ENCODE measurements at regions not wholly inside any gene's neighbourhood (a gene's known extent, or its start where the extent isn't known, plus 50 kb on each side); places are given as distances from the start of the nearest gene placed in this dataset.

- DNase-seq, result no peak
Observed at GRCh38 chr18:7358989-7359726, 128.3 kb downstream of the LRRC30 start.

- DNase-seq, result no peak
Observed at GRCh38 chr18:7360606-7361170, 129.8 kb downstream of the LRRC30 start.

DNA sequence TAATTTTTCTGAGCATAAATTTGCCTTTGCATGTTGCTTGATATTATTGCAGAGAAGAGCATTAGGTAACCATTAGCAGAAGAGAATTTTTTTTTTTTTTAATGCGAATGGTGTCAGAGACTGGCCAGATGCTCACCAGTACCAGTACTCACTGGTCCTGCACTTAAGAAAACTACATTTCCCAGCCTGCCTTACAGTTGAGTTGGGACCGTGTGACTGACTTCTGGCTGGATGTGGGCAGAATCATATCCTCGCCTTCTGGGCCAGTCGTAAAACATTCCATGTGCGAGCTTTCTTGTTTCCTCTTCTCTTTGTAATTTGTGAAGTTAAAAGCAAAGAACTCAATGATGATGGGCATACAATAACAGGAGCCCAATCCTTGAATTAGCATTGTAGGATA, 132.4 kb downstream of the LRRC30 start:
- DNase-seq, result no peak

GRCh38 chr18:7366597-7366996, 135.7 kb downstream of the LRRC30 start:
- DNase-seq, result no peak

DNA sequence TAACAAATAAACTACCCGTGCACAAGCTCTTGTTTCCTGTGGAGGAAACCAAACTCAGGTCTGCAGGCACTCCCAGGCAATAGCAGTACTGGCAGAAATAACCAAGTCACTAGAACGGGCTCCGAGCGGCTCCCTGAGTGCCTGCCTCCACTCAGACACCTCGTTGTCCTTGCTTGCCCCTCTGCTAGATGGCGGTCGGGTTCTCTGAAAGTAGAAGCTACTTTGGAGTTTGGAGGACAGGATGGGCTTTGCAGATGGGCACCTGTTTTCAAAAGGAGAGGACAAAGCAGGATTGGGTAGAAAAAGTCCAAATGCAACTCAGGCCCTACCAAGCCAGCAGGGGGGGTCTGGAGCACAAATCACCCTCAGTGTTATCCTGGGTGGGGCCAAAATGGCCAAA, 136.4 kb downstream of the LRRC30 start:
- no peak for DNase-seq

DNA sequence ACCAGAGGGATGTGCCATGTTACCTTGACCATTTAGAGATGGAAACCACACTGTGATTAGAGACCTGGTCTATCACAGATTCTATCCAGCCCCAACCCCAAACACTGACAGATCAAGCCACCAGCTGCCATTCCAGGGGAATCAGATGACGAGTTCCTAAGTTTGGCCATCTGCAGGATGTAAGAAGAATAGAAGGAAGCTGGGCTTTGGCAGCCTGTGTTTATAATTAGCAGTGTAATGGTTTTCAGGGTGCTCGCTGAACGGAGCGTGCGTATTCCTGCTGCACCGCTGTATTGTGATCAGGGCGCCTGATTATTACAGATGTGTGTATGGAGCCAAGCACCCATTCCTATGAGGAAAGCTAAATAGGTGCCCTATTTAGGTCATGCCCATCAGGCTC, 138.1 kb downstream of the LRRC30 start:
- no peak for DNase-seq

DNA sequence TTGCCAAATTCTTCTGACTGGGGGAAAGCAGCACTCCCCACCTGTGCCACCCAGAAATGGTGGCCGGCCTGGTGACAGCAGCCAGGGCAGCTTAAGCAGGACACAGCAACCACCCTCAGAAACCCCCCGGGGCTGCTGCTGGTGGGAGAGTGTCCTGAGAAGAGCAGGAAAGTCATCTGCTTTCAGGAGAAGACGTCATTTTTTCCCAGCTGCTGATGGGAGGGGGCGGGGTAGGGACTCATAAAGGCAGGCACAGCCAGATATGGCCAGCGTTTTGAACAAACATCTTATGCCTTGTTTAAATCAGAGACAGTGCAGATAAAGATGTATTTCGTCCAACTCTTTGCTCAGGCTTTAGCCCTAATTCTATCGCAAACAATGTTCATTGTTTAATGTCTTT, 139.5 kb downstream of the LRRC30 start:
- no peak for DNase-seq

GRCh38 chr18:7370802-7371201, 139.9 kb downstream of the LRRC30 start:
- DNase-seq, result no peak

DNA sequence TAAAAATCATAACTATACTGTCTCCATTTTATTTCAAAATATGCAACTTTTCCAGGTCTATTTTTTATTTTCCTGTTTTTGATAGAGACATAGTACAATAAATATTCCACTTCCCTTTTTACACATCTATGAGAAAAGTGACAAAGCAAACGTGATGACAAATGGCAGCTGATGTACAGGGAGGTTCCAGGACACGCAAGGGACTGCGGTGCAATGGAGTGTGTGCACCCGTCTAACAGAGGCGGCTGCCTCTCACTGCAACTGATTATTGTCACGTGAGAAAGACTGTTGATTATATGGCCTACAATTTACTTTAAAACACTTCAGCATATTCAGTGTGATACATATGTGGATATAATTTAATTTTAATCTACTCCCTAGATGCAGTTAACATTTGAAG, 142.6 kb downstream of the LRRC30 start:
- DNase-seq, result no peak

GRCh38 chr18:7381307-7381706, 150.4 kb downstream of the LRRC30 start:
- no peak for DNase-seq

DNA sequence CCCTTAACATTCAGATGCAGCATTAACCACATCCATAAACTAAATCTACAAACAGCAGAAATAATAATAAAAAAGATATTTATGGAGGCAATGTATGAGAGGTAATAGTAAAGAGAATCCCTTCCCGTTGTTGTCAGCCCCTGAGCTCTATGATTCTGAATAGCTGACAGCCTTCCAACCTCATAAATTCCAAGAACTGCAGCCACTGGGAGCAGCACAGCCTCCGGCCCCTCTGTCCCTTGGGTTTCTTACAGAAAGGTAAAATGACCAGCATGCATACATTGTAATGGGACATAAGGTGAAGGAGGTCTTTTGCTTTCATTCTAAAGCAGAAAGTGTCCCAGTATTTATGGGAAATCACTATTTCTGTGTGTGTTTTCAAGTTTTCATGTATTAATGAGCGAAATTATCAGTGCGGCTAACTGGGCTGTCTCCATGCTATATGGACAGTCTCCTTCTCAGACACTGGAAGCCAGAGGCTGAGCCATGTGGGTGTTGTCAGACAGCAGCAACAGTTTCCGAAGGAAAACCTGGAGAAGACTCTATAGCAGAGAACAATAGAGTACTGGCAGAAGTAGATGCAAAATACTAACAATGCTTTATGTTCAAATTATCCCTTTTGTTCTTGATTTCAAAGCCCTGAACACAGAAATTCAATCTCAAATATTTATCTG, 151.6 kb downstream of the LRRC30 start:
- no peak for DNase-seq

- DNase-seq, result no peak
Observed at GRCh38 chr18:7383002-7383980, 152.4 kb downstream of the LRRC30 start.

- DNase-seq, result no peak
Observed at GRCh38 chr18:7388741-7389140, 157.9 kb downstream of the LRRC30 start.

DNA sequence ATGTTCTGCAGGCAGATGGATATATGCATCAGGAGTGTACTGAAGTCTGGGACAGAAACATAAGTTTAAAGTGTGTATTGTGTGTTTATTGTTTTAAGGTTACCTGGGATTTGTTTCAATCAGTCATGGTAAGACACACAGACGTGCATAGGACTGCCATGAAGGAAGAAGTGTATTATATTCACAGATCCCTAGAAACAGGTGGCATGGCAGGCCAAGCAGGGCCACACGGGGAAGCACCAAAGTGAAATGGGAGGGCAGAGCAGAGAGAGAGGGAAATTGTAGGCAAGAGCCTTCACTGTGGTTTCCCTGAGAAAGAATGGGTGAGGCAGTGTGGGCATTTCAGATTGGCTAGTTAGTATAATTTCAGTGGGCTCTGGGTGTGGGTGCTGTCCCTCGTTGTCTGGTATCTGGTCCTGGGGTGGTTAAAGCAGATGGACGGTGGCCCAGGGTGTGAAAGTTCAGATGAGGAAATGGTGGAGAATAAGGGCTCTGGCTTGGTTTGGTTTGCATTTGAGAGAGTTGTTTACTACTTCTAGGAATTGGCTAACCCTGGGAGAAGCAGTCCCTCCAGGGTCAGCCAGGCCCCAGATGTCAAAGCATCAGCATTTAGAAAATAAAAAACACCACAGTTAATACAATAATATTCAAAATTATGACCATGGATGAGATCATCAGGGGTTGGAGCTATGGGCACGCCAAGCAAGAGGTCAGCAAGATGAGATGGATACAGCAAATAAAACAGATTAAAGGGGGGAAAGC, 160.0 kb downstream of the LRRC30 start:
- no peak for DNase-seq

DNA sequence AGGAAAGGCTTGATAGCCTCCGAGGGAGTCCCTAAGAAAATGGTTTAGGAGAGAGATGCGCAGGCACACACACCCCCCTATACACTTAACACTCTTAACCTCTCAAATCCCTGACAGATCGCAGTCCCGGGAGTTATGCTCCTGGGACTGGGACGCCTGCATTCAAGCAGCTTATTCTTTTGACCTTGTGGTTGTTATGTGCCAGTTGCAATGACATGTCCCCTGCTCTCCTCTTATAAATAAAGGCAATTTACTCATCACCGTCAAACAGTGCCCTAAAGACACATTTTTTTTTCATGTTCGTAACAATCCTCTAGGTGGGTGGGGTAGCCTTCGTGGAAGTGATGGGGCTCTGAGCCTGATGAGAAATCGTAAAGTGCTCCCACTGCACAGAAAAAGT, 162.2 kb downstream of the LRRC30 start:
- DNase-seq, result no peak

DNA sequence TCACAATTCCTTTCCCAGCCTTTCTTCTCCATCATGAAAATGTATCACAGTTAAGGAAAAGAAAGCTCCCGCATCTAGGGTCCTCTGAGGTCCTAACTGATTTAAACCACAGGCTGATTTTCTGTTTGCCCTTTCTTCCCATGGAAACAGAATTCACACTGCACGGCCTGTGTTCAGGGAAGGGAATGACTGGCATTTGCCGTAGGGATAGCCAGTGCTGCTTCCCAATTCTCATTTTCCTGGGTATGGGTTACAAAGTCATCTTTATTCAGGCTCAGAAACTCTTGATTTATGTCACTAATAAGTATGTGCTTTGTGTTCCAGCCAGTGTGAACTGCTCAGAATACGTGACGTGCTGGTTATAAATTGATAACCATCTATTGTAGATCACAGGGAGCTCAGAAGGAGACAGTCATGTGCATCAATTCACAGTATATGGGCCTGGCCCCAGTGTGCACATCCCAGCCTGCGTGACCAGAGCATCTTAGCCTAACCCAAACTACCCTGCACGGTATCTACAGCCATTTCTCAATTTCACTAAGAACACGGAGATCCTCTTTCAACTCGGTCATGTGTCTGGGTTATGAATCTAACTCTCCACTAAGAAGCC, 163.3 kb downstream of the LRRC30 start:
- no peak for DNase-seq

GRCh38 chr18:7395566-7395965, 164.7 kb downstream of the LRRC30 start:
- no peak for DNase-seq

GRCh38 chr18:7413906-7414305, 153.2 kb upstream of the PTPRM start:
- no peak for DNase-seq

- DNase-seq, result no peak
Observed at GRCh38 chr18:7414459-7414858, 152.7 kb upstream of the PTPRM start.

DNA sequence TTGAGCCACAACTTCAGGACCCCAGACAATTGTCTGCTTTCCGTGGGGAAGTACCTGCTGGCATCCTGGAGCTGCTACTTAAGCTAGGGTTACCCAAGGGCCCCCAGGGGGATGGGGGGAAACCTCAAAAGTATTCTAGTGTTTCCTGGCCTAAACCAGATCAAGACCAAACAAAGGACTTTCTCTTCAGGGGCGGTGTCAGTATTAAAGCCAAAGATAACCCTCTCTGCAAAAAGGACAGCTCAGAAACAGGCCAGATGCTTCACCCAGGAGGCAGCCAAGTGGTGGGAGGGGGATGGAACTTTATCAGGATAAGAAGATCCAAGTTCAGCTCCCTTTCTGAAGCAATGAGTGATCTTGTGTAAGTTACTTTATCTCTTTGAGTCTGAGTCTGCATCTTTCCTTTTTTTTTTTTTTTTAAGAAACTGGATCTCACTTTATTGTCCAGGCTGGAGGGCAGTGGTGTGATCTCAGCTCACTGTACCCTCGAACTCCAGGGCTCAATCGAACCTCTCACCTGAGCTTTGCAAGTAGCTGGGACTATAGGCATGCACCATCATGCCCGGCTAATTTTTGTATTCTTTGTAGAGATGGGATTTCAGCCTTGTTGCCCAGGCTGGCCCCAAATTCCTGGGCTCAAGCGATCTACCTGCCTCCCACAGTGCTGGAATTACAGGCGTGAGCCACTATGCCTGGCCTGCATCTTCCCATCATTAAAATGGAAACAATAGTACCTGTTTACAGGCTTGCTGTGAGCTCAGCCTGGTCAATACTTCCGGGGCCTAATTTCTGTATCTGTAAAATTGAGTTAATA, 151.8 kb upstream of the PTPRM start:
- no peak for DNase-seq

- DNase-seq, result peak; percentile 58
Observed at GRCh38 chr18:7417727-7418126, 149.4 kb upstream of the PTPRM start.
